Small intestine (tissue), 7 donors: ENCODE measurements at regions not wholly inside any gene's neighbourhood (a gene's known extent, or its start where the extent isn't known, plus 50 kb on each side); places are given as distances from the start of the nearest gene placed in this dataset.
"Not testable (repeated sequence)": the region's sequence is repeated elsewhere in the genome, so short reads cannot be mapped to it uniquely, and the experiment has no call there.

Experiments
- DNase-seq, 2 donors: peaks; one replicate each; pipeline versions ENCODE4 v3.0.0 to v3.0.0-alpha.2; 2013
- FAIRE-seq: peaks from 2 replicates; lab custom pipeline; 2012; peaks lifted over from hg19 to GRCh38; lab: Jason Lieb, UNC
- H3K27ac ChIP-seq, 3 donors: one replicate each; pipeline ENCODE4 v1.5.1; 2013; ENCODE audit warnings: low read length in 2 of 3, mild to moderate bottlenecking in 2 of 3, control low read depth in 1 of 3, inconsistent platforms in 1 of 3, low read depth in 1 of 3, moderate library complexity in 1 of 3
- H3K27me3 ChIP-seq, 3 donors: one replicate each; pipeline ENCODE4 v1.6.1; 2013; ENCODE audit warnings: low read length in 3 of 3, inconsistent platforms in 1 of 3; ENCODE audit not compliant: control insufficient read depth in 3 of 3, insufficient read depth in 3 of 3
- H3K36me3 ChIP-seq, 3 donors: one replicate each; pipeline ENCODE4 v1.6.1; 2013; ENCODE audit warnings: low read length in 3 of 3, inconsistent platforms in 1 of 3, low read depth in 1 of 3, mild to moderate bottlenecking in 1 of 3, moderate library complexity in 1 of 3; ENCODE audit not compliant: control insufficient read depth in 3 of 3, insufficient read depth in 2 of 3
- H3K4me1 ChIP-seq, 3 donors: one replicate each; pipeline ENCODE4 v1.6.1; 2013; ENCODE audit warnings: low read length in 2 of 3, inconsistent platforms in 1 of 3, low read depth in 1 of 3, mild to moderate bottlenecking in 1 of 3, moderate library complexity in 1 of 3; ENCODE audit not compliant: control insufficient read depth in 3 of 3, insufficient read depth in 2 of 3
- H3K4me3 ChIP-seq, 3 donors: one replicate each; pipeline ENCODE4 v1.5.1; 2013; ENCODE audit warnings: low read length in 3 of 3, control low read depth in 1 of 3, inconsistent platforms in 1 of 3, low read depth in 1 of 3, mild to moderate bottlenecking in 1 of 3, moderate library complexity in 1 of 3
- H3K9me3 ChIP-seq, 2 donors: one replicate each; pipeline ENCODE4 v1.6.1; 2013; ENCODE audit warnings: low read depth in 1 of 2, low read length in 1 of 2; ENCODE audit not compliant: control insufficient read depth in 2 of 2, insufficient read depth in 1 of 2
- WGBS, 3 donors: extraction: QIAGEN DNeasy Blood & Tissue Kit; methylation state at CpG; one replicate each; pipeline ENCODE4 v1.1.7; 2013; 5-methylcytosine and 5-hydroxymethylcytosine counted together
- donor health status: healthy with polysubstance abuse.
- donor health status: control.
- donor health status: control.
- donor health status: Bipolar disorder and iron deficiency.
- donor health status: healthy.

DNA sequence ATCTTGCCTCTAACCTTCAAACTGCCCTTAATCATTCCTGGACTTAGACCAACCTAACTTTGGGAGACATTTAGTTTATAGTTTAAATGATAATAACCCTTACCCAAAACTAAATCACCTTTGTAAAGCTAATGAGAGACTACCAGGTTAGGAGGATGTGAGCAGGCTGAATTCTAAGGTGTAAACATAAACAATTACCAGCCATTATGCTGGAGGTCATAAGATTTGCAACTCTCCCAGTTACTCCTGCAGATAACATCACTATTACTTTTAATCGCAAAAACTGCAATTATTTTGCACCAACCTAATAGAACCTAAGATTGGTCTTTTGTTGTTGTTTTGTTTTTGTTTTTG, 86.5 kb upstream of the MSH6 start:
- WGBS, 3 donors = 58 to 65% (median 64%) methylated on average over 1 of the region's 1 CpG
- FAIRE-seq (no peak), DNase-seq (no peak)
- no peaks in the 10 kb centered on the region for H3K4me1 ChIP-seq
- H3K4me3 ChIP-seq = no peak overlapping the region
- no peak overlapping the region for H3K27ac ChIP-seq
- no peaks in the 10 kb centered on the region for H3K9me3 ChIP-seq
- H3K36me3 ChIP-seq = no peaks in the 10 kb centered on the region
- H3K27me3 ChIP-seq = no peaks in the 10 kb centered on the region

DNA sequence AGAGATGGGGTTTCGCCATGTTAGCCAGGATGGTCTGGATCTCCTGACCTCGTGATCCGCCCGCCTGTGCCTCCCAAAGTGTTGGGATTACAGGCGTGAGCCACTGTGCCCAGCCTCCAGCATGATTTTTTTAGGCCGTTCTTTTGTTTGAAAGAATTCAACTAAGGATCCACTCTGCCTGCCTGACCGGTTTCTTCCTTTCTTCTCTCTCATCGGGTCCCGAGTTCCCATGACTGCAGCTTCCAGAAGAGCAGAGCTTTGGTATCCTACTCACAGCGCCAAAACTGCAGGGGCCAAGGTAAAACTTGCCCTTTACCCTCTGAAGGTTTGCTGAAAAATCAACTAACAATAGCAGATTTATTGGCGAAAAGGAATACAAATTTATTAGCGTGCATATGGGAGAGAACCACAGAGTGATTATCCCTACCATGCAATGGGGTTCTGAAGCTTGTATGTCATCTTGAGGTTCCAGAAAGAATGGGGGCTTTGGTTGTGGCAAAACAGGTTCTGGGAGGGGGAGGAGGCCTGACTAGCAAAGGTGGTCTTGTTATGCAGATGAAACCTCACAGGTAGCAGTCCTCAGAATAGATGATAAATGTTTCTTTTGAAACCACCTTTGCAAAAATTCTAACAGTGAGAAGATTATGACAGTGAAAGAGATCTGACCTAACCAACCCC, 87.0 kb upstream of the MSH6 start:
- WGBS, 3 donors = 59 to 62% (median 62%) methylated on average over 11 to 12 of the region's 12 CpGs
- H3K4me3 ChIP-seq = no peak overlapping the region
- H3K27ac ChIP-seq = no peak overlapping the region
- no peaks in the 10 kb centered on the region for H3K36me3 ChIP-seq
- H3K9me3 ChIP-seq = no peaks in the 10 kb centered on the region
- DNase-seq (no peak), FAIRE-seq (no peak)
- no peaks in the 10 kb centered on the region for H3K4me1 ChIP-seq
- H3K27me3 ChIP-seq = no peaks in the 10 kb centered on the region

DNA sequence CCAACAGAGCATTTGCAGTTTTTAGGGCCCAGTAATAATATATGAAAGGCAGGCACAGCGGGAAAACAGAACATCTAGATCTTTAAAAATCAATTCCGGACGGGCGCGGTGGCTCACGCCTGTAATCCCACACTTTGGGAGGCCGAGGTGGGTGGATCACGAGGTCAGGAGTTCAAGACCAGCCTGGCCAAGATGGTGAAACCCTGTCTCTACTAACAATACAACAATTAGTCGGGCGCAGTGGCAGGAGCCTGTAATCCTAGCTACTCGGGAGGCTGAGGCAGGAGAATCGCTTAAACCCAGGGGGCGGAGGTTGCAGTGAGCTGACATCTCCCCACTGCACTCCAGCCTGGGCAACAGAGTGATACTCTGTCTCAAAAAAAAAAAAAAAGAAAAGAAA, 88.5 kb upstream of the MSH6 start:
- not testable (repeated sequence) for FAIRE-seq

DNA sequence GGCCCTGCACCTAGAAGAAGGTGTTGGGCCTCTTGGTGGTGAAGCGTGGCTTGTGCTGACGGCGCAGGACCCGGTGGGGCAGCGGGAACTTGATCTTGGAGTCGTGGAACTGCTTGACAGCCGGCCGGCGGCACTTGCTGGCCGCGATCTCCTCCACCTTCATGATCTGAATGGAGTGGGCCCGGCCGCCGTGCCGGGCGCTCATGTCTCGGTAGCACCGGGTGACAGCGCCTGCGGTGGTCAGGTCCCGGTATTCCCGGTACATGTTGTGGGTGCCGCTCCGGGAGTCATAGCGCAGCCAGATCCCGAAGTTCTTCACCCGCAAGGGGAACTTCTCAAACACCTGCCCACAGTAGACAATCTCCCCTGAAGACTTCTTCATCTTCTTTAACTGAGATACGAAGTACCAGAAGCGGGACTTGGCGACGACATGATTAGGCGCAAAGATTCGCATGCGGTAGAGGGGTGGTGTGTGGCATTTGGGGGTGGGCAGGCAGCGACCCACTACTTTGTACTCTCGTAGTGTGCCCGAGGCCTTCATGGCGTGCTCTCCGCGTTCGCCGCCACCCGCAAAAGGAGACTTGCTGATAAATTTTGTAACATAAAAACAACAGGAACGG, 92.1 kb upstream of the MSH6 start:
- 95 to 98% (median 97%) methylated on average over 34 to 40 of the region's 44 CpGs for WGBS, 3 donors
- H3K4me1 ChIP-seq, FAIRE-seq, H3K27me3 ChIP-seq, DNase-seq, H3K27ac ChIP-seq, H3K4me3 ChIP-seq, H3K36me3 ChIP-seq: not testable (repeated sequence)
- H3K9me3 ChIP-seq = peaks cover 0 to 11% of the 10 kb centered on the region in 2 donors

More for the DNA sequence above, 88.5 kb upstream of the MSH6 start:
- not testable (repeated sequence) for H3K9me3 ChIP-seq, DNase-seq, H3K27ac ChIP-seq, H3K36me3 ChIP-seq, H3K4me3 ChIP-seq, H3K27me3 ChIP-seq, H3K4me1 ChIP-seq
- 83 to 93% (median 91%) methylated on average over 13 of the region's 13 CpGs for WGBS, 3 donors

DNA sequence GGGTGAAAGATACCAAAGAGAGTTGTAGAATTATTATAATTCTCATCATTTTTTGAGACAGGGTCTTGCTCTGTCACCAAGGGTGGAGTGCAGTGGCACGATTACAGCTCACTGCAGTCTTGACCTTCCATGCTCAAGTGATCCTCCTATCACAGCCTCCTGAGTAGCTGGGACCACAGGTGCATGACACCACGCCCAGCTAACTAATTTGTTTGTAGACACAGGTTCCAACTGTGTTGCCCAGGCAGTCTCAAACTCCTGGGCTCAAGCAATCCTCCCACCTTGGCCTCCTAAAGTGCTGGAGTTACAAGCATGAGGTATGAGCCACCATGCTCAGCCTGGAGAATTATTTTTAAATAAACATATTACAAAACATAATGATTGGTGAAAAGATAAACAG, 92.8 kb upstream of the MSH6 start:
- peaks cover 0 to 11% of the 10 kb centered on the region in 2 donors for H3K9me3 ChIP-seq
- no peak overlapping the region for H3K27ac ChIP-seq
- no peak for DNase-seq
- no peaks in the 10 kb centered on the region for H3K36me3 ChIP-seq
- H3K4me1 ChIP-seq = no peaks in the 10 kb centered on the region
- WGBS, 3 donors = 52 to 74% (median 67%) methylated on average over 2 of the region's 2 CpGs
- FAIRE-seq = no peak
- no peak overlapping the region for H3K4me3 ChIP-seq
- no peaks in the 10 kb centered on the region for H3K27me3 ChIP-seq

DNA sequence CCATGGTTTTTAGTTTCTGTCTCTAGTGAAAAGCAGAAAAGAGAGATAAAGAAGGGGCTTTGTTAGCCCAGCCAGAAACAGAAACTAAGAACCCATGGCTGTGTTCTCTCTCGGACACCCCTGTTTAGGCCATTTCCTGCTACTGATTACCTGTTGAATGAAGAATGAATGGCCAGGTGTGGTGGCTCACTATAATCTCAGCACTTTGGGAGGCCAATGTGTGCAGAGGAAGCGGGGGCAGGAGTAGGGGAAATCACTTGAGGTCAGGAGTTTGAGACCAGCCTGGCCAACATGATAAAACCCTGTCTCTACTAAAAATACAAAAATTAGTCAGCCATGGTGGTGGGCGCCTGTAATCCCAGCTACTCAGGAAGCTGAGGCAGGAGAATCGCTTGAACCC, 93.8 kb upstream of the MSH6 start:
- not testable (repeated sequence) for DNase-seq, FAIRE-seq, H3K27ac ChIP-seq, H3K4me1 ChIP-seq, H3K4me3 ChIP-seq, H3K36me3 ChIP-seq, H3K27me3 ChIP-seq
- 68 to 77% (median 71%) methylated on average over 4 of the region's 4 CpGs for WGBS, 3 donors
- peaks cover 0 to 11% of the 10 kb centered on the region in 2 donors for H3K9me3 ChIP-seq

DNA sequence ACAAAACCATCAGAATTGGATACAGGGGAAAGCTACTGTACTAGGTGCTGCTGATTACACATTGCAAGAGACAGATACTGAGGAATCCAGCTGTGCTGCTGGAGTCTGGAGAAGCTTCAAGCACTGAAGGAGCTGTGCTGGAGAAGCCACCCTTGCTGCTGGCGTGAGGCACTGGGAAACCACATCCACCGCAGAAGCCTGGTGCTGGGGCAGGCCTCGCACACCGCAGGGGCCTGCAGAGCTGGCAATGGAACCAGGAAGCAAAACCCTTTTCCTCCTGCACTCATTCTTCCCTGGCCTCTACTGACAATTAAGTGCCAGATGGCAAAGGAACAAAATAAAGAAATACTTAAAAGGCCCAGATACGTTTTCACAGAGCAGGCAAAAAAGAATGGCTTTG, 94.4 kb upstream of the MSH6 start:
- no peak overlapping the region for H3K4me3 ChIP-seq
- no peaks in the 10 kb centered on the region for H3K4me1 ChIP-seq
- 61 to 77% (median 76%) methylated on average over 5 of the region's 5 CpGs for WGBS, 3 donors
- no peak for DNase-seq
- H3K9me3 ChIP-seq = peaks cover 0 to 11% of the 10 kb centered on the region in 2 donors
- FAIRE-seq = no peak
- no peaks in the 10 kb centered on the region for H3K27me3 ChIP-seq
- H3K27ac ChIP-seq = no peak overlapping the region
- H3K36me3 ChIP-seq = no peaks in the 10 kb centered on the region

DNA sequence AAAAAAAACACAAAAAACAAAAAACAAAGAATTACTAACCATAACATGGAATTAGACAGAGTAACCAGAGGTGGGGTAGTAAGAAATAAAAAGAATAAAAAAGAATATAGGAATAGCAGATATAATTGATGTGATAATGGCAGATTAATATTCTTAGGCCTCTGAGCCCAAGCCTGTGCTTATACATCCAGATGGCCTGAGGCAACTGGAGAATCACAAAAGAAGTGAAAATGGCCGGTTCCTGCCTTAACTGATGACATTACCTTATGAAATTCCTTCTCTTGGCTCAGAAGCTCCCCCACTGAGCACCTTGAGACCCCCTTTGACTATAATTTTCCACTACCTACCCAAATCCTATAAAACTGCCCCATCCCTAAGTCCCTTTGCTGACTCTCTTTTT, 95.1 kb upstream of the MSH6 start:
- WGBS, 3 donors = 70 to 97% (median 93%) methylated on average over 1 of the region's 1 CpG
- Histone ChIP-seq H3K27me3 (no peaks in the 10 kb centered on the region), H3K4me1 (no peaks in the 10 kb centered on the region), H3K36me3 (no peaks in the 10 kb centered on the region), H3K9me3 (peaks cover 0 to 11% of the 10 kb centered on the region in 2 donors), H3K4me3 (no peak overlapping the region), H3K27ac (no peak overlapping the region)
- no peak for DNase-seq
- FAIRE-seq = no peak
